MCF 10A (cell line): ENCODE measurements at regions not wholly inside any gene's neighbourhood (a gene's known extent, or its start where the extent isn't known, plus 50 kb on each side); places are given as distances from the start of the nearest gene placed in this dataset.

Source experiments
- BruUV-seq: library from RNA; stranded (reverse); fragments of 400-500 nt; replicated peaks from 2 replicates; lab custom pipeline; 2021; lab: Mats Ljungman, UMichigan
- CTCF ChIA-PET: fragments of 300-600 bp; sonication (Branson Sonifier 250); formaldehyde crosslinking; extraction: SDS; loops from one replicate; lab custom pipeline; 2021; ENCODE audit warnings: antibody characterized with exemption, inconsistent platforms; lab: Yijun Ruan, JAX
- POLR2A ChIA-PET: fragments of 300-600, 350-650 bp; sonication (Branson Sonifier 250); formaldehyde crosslinking; extraction: SDS; loops from one replicate; lab custom pipeline; 2020; ENCODE audit warnings: antibody characterized with exemption, inconsistent platforms; lab: Yijun Ruan, JAX
- DNase-seq: peaks from one replicate; pipeline ENCODE4 v3.0.0-alpha.2; 2018; ENCODE audit not compliant: unreplicated experiment
- H3K27ac Mint-ChIP-seq: one replicate; pipeline ENCODE4 v1.8.0; 2022; ENCODE audit warnings: mild to moderate bottlenecking, low read depth, mixed read lengths; ENCODE audit not compliant: unreplicated experiment
- H3K27me3 Mint-ChIP-seq: one replicate; pipeline ENCODE4 v1.8.0; 2022; ENCODE audit warnings: mixed read lengths; ENCODE audit not compliant: insufficient read depth, unreplicated experiment
- H3K36me3 Mint-ChIP-seq: one replicate; pipeline ENCODE4 v1.8.0; 2022; ENCODE audit warnings: mild to moderate bottlenecking, moderate library complexity, mixed read lengths; ENCODE audit not compliant: insufficient read depth, unreplicated experiment
- H3K4me1 Mint-ChIP-seq: one replicate; pipeline ENCODE4 v1.8.0; 2022; ENCODE audit warnings: mixed read lengths; ENCODE audit not compliant: insufficient read depth, unreplicated experiment
- H3K4me3 Mint-ChIP-seq: one replicate; pipeline ENCODE4 v1.8.0; 2022; ENCODE audit warnings: mild to moderate bottlenecking, moderate library complexity, mixed read lengths; ENCODE audit not compliant: unreplicated experiment
- H3K9me3 Mint-ChIP-seq: one replicate; pipeline ENCODE4 v1.8.0; 2022; ENCODE audit warnings: mixed read lengths; ENCODE audit not compliant: unreplicated experiment
- intact Hi-C: fragments of 100-400 bp; cut with micrococcal nuclease; formaldehyde crosslinking; loops from 2 replicates; pipeline ENCODE4 v1.14.1; 2022
- TF ChIP-seq, protein P1 (sequence below): fragments of 200-600 bp; IDR thresholded peaks from one replicate; pipeline ENCODE4 v1.8.0; 2022; ENCODE audit warnings: antibody characterized with exemption, mild to moderate bottlenecking; ENCODE audit not compliant: unreplicated experiment

- CTCF ChIA-PET, result no interaction called here
- H3K4me3 Mint-ChIP-seq, result no peak overlapping the region
These were observed 562.5 kb upstream of the MAP3K7 start for GRCh38 chr6:91149246-91149955.

GRCh38 chr6:91144126-91144525, 557.3 kb upstream of the MAP3K7 start:
- no TSS peak for BruUV-seq
- DNase-seq, result no peak
- CTCF ChIA-PET, result interaction anchor here (0.7 kb wide), 1 partner anchor 259 kb away, joined by 3 read pairs; no protein-coding TSS in a partner anchor
- Mint-ChIP-seq H3K4me3 (no peak overlapping the region), H3K27ac (no peak overlapping the region), H3K9me3 (no peaks in the 10 kb centered on the region), H3K36me3 (no peaks in the 10 kb centered on the region), H3K4me1 (no peaks in the 10 kb centered on the region), H3K27me3 (peaks cover 28% of the 10 kb centered on the region)
- intact Hi-C loops, result no loop called here
- TF ChIP-seq, protein P1, sequence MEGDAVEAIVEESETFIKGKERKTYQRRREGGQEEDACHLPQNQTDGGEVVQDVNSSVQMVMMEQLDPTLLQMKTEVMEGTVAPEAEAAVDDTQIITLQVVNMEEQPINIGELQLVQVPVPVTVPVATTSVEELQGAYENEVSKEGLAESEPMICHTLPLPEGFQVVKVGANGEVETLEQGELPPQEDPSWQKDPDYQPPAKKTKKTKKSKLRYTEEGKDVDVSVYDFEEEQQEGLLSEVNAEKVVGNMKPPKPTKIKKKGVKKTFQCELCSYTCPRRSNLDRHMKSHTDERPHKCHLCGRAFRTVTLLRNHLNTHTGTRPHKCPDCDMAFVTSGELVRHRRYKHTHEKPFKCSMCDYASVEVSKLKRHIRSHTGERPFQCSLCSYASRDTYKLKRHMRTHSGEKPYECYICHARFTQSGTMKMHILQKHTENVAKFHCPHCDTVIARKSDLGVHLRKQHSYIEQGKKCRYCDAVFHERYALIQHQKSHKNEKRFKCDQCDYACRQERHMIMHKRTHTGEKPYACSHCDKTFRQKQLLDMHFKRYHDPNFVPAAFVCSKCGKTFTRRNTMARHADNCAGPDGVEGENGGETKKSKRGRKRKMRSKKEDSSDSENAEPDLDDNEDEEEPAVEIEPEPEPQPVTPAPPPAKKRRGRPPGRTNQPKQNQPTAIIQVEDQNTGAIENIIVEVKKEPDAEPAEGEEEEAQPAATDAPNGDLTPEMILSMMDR, result no peak
- POLR2A ChIA-PET, result no interaction called here

More at GRCh38 chr6:91149246-91149955, 562.5 kb upstream of the MAP3K7 start:
- no TSS peak for BruUV-seq
- Mint-ChIP-seq H3K4me1 (no peaks in the 10 kb centered on the region), H3K9me3 (no peaks in the 10 kb centered on the region), H3K27ac (no peak overlapping the region), H3K27me3 (peaks cover 19% of the 10 kb centered on the region), H3K36me3 (no peaks in the 10 kb centered on the region)
- POLR2A ChIA-PET, result no interaction called here
- TF ChIP-seq, protein P1, result no peak
- intact Hi-C loops, result no loop called here
- peak; percentile 36 for DNase-seq

GRCh38 chr6:91142154-91142553, 555.3 kb upstream of the MAP3K7 start:
- no TSS peak for BruUV-seq
- Mint-ChIP-seq H3K27ac (no peak overlapping the region), H3K27me3 (peaks cover 14% of the 10 kb centered on the region), H3K4me1 (no peaks in the 10 kb centered on the region), H3K36me3 (no peaks in the 10 kb centered on the region), H3K9me3 (no peaks in the 10 kb centered on the region), H3K4me3 (no peak overlapping the region)
- intact Hi-C loops, result no loop called here
- TF ChIP-seq, protein P1, result no peak
- DNase-seq, result no peak
- POLR2A ChIA-PET, result interaction anchor here (0.6 kb wide), 1 partner anchor 57 kb away, joined by 3 read pairs; no protein-coding TSS in a partner anchor
- CTCF ChIA-PET, result interaction anchor here (0.8 to 1.3 kb wide), 3 partner anchors 26 to 139 kb away, joined by 3 read pairs; no protein-coding TSS in a partner anchor

- intact Hi-C loops, result no loop called here
- Mint-ChIP-seq H3K9me3 (no peaks in the 10 kb centered on the region), H3K4me1 (no peaks in the 10 kb centered on the region), H3K4me3 (no peak overlapping the region), H3K27me3 (peaks cover 14% of the 10 kb centered on the region), H3K27ac (no peak overlapping the region), H3K36me3 (no peaks in the 10 kb centered on the region)
- no TSS peak for BruUV-seq
- ChIA-PET CTCF (interaction anchor here (0.5 kb wide), 1 partner anchor 976 kb away, joined by 3 read pairs; no protein-coding TSS in a partner anchor), POLR2A (no interaction called here)
- TF ChIP-seq, protein P1, result no peak
- no peak for DNase-seq
These were observed 554.5 kb upstream of the MAP3K7 start for GRCh38 chr6:91141346-91141745.
